CD14-positive monocyte (primary cell): ENCODE measurements at regions not wholly inside any gene's neighbourhood (a gene's known extent, or its start where the extent isn't known, plus 50 kb on each side); places are given as distances from the start of the nearest gene placed in this dataset.

Experiments
- DNase-seq, 3 donors: peaks; one replicate each; pipeline ENCODE4 v3.0.0-alpha.2; 2011 to 2022
- H2AFZ ChIP-seq: 2 replicates; pipeline ENCODE4 v1.6.0; 2012; ENCODE audit warnings: mild to moderate bottlenecking, low read depth, low read length, inconsistent platforms; ENCODE audit not compliant: insufficient read depth, poor library complexity, severe bottlenecking
- H3K27ac ChIP-seq, 2 donors: 1 replicate in 1 of 2; 2 replicates in 1 of 2; pipeline ENCODE4 v1.5.1; 2012 to 2013; ENCODE audit warnings: low read length in 2 of 2, control low read depth in 1 of 2, inconsistent platforms in 1 of 2, low read depth in 1 of 2, mild to moderate bottlenecking in 1 of 2
- H3K27me3 ChIP-seq, 2 donors: one replicate each; pipeline versions ENCODE4 v1.6.0 to v1.6.1; 2011 to 2013; ENCODE audit warnings: low read length in 2 of 2; ENCODE audit not compliant: control insufficient read depth in 2 of 2, insufficient read depth in 2 of 2
- H3K36me3 ChIP-seq, 2 donors: replicated peaks in 1 of 2; 1 replicate in 1 of 2; 2 replicates in 1 of 2; pipeline versions ENCODE4 v1.5.1 to v1.6.1; 2012 to 2013; ENCODE audit warnings: low read length in 2 of 2, control low read depth in 1 of 2, inconsistent platforms in 1 of 2, mild to moderate bottlenecking in 1 of 2; ENCODE audit not compliant: insufficient read depth in 2 of 2, control insufficient read depth in 1 of 2
- H3K4me1 ChIP-seq, 2 donors: 1 replicate in 1 of 2; 2 replicates in 1 of 2; pipeline versions ENCODE4 v1.5.1 to v1.6.1; 2012 to 2013; ENCODE audit warnings: low read length in 2 of 2, control low read depth in 1 of 2, inconsistent platforms in 1 of 2, mild to moderate bottlenecking in 1 of 2, moderate library complexity in 1 of 2; ENCODE audit not compliant: insufficient read depth in 2 of 2, control insufficient read depth in 1 of 2
- H3K4me2 ChIP-seq: replicated peaks from 2 replicates; pipeline ENCODE3; 2012; ENCODE audit warnings: low read length, moderate library complexity, mild to moderate bottlenecking; ENCODE audit not compliant: poor library complexity, severe bottlenecking; ENCODE audit errors: extremely low read depth
- H3K4me3 ChIP-seq, 3 experiments: fragments of 200-600 bp in 1 of 3; sonication (generic) in 1 of 3; replicated peaks in 1 of 3; 1 replicate in 2 of 3; 2 replicates in 1 of 3; pipeline ENCODE4 v1.5.1; 2011 to 2013; ENCODE audit warnings: low read length in 3 of 3, mild to moderate bottlenecking in 3 of 3, control low read depth in 2 of 3, low read depth in 2 of 3, inconsistent platforms in 1 of 3, moderate library complexity in 1 of 3
- H3K79me2 ChIP-seq: 2 replicates; pipeline ENCODE4 v1.6.0; 2012; ENCODE audit warnings: mild to moderate bottlenecking, control low read depth, inconsistent platforms, low read length, moderate library complexity; ENCODE audit not compliant: insufficient read depth
- H3K9ac ChIP-seq: 2 replicates; pipeline ENCODE4 v1.6.0; 2017; ENCODE audit warnings: low read length, mild to moderate bottlenecking; ENCODE audit not compliant: insufficient read depth, poor library complexity, severe bottlenecking
- H3K9me3 ChIP-seq, 2 donors: replicated peaks in 1 of 2; 1 replicate in 1 of 2; 2 replicates in 1 of 2; pipeline versions ENCODE4 v1.5.1 to v1.6.1; 2012 to 2013; ENCODE audit warnings: low read length in 2 of 2, control low read depth in 1 of 2; ENCODE audit not compliant: control insufficient read depth in 1 of 2, insufficient read depth in 1 of 2
- H4K20me1 ChIP-seq: 2 replicates; pipeline ENCODE4 v1.6.0; 2012; ENCODE audit warnings: mild to moderate bottlenecking, low read length, control low read depth, moderate library complexity; ENCODE audit not compliant: insufficient read depth
- H3K27ac Mint-ChIP-seq, 7 donors: one replicate each; pipeline ENCODE4 v1.8.0; 2020; ENCODE audit warnings: mild to moderate bottlenecking in 7 of 7, mixed read lengths in 7 of 7, moderate library complexity in 6 of 7, inconsistent platforms in 2 of 7
- H3K27me3 Mint-ChIP-seq, 3 donors: one replicate each; pipeline ENCODE4 v1.8.0; 2021 to 2022; ENCODE audit warnings: low read depth in 3 of 3, mild to moderate bottlenecking in 3 of 3, mixed read lengths in 3 of 3, moderate library complexity in 3 of 3, inconsistent platforms in 1 of 3
- H3K36me3 Mint-ChIP-seq, 2 donors: one replicate each; pipeline ENCODE4 v1.8.0; 2020; ENCODE audit warnings: mixed read lengths in 2 of 2, inconsistent platforms in 1 of 2, mild to moderate bottlenecking in 1 of 2
- H3K4me1 Mint-ChIP-seq: one replicate; pipeline ENCODE4 v1.8.0; 2020; ENCODE audit warnings: mild to moderate bottlenecking, mixed read lengths
- H3K4me3 Mint-ChIP-seq, 2 donors: one replicate each; pipeline ENCODE4 v1.8.0; 2020; ENCODE audit warnings: mild to moderate bottlenecking in 2 of 2, mixed read lengths in 2 of 2, moderate library complexity in 1 of 2
- H3K9me3 Mint-ChIP-seq, 7 donors: one replicate each; pipeline ENCODE4 v1.8.0; 2020 to 2022; ENCODE audit warnings: mixed read lengths in 7 of 7, mild to moderate bottlenecking in 6 of 7, moderate library complexity in 6 of 7, inconsistent platforms in 2 of 7
- WGBS: methylation state at CpG from one replicate; pipeline ENCODE4 v1.1.5; 2013; ENCODE audit warnings: missing lambda C conversion rate; ENCODE audit not compliant: insufficient coverage; 5-methylcytosine and 5-hydroxymethylcytosine counted together
- intact Hi-C, 2 donors: fragments of 100-400 bp; cut with micrococcal nuclease; formaldehyde crosslinking; loops; one replicate each; pipeline versions ENCODE4 v1.15.0 to v1.15.1; 2023
- TF ChIP-seq, protein P1 (sequence below): fragments of 200-600 bp; IDR thresholded peaks from one replicate; pipeline ENCODE4 v1.8.0; 2022; ENCODE audit warnings: antibody characterized with exemption, mild to moderate bottlenecking

DNA sequence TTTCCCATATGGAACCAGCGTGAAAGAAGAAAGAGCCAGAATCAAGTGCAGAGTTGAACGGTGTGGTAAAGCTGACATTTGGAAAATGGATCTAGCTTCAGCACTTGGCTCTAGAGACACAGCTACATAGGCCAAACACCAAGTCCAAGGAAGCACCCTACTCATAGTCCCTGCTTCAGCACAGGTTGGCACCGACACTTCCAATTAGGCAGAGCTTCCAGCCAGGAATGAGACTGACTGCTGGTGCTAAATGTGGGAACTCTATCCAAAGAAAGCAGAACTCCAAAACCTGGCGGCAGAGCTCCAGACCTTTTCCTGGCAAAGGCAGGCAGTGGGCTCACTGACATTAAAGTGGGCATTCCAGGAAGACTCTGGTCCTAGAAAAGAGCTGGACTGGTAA lies 125.4 kb upstream of the CTNNA2 start:
- H3K27ac Mint-ChIP-seq, result no peak overlapping the region
- H3K27me3 Mint-ChIP-seq, result no peaks in the 10 kb centered on the region
- H3K9me3 Mint-ChIP-seq, result peaks cover 0 to 3% (median 0%) of the 10 kb centered on the region in 7 donors
- H3K4me1 ChIP-seq, result no peaks in the 10 kb centered on the region
- intact Hi-C loops, result no loop called here
- no peak overlapping the region for H3K9ac ChIP-seq
- no peak overlapping the region for H3K4me2 ChIP-seq
- peaks cover 2 to 4% of the 10 kb centered on the region in 2 donors for H3K9me3 ChIP-seq
- no peak overlapping the region for H3K4me3 ChIP-seq
- WGBS, result 87% methylated on average over 4 of the region's 4 CpGs
- DNase-seq, result no peak
- no peak overlapping the region for H3K27ac ChIP-seq
- no peaks in the 10 kb centered on the region for H4K20me1 ChIP-seq
- no peaks in the 10 kb centered on the region for H3K27me3 ChIP-seq
- TF ChIP-seq, protein P1, sequence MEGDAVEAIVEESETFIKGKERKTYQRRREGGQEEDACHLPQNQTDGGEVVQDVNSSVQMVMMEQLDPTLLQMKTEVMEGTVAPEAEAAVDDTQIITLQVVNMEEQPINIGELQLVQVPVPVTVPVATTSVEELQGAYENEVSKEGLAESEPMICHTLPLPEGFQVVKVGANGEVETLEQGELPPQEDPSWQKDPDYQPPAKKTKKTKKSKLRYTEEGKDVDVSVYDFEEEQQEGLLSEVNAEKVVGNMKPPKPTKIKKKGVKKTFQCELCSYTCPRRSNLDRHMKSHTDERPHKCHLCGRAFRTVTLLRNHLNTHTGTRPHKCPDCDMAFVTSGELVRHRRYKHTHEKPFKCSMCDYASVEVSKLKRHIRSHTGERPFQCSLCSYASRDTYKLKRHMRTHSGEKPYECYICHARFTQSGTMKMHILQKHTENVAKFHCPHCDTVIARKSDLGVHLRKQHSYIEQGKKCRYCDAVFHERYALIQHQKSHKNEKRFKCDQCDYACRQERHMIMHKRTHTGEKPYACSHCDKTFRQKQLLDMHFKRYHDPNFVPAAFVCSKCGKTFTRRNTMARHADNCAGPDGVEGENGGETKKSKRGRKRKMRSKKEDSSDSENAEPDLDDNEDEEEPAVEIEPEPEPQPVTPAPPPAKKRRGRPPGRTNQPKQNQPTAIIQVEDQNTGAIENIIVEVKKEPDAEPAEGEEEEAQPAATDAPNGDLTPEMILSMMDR, result no peak
- no peaks in the 10 kb centered on the region for H3K36me3 Mint-ChIP-seq
- no peaks in the 10 kb centered on the region for H3K36me3 ChIP-seq
- H3K79me2 ChIP-seq, result no peaks in the 10 kb centered on the region
- no peak overlapping the region for H2AFZ ChIP-seq
- no peaks in the 10 kb centered on the region for H3K4me1 Mint-ChIP-seq
- H3K4me3 Mint-ChIP-seq, result no peak overlapping the region

DNA sequence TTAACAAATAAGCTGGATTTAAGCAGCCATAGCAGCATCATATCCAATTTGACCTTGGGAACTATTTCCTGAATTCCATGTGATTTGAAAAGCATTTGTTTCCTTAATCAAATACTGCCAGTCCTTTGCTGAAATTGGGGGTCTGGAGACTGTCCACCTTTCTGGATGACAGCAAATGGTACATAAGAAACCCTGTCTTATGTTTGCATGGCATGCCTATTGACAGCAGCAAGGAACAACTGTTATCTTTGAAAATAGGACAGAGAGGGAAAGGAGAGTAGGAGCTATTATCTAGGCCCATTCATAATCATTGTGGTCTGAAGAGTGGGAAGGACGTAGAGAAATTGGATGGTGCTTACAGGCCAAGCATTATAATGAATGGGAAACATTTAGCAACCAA lies 129.2 kb upstream of the CTNNA2 start:
- Histone ChIP-seq H3K27me3 (no peaks in the 10 kb centered on the region), H3K27ac (no peak overlapping the region), H3K4me3 (no peak overlapping the region), H3K9ac (no peak overlapping the region), H3K36me3 (no peaks in the 10 kb centered on the region), H2AFZ (no peak overlapping the region), H3K9me3 (peaks cover 0 to 3% of the 10 kb centered on the region in 2 donors), H4K20me1 (no peaks in the 10 kb centered on the region), H3K79me2 (no peaks in the 10 kb centered on the region), H3K4me1 (no peaks in the 10 kb centered on the region), H3K4me2 (no peak overlapping the region)
- Mint-ChIP-seq H3K4me1 (no peaks in the 10 kb centered on the region), H3K27me3 (no peaks in the 10 kb centered on the region), H3K9me3 (peaks cover 0 to 6% (median 0%) of the 10 kb centered on the region in 7 donors), H3K36me3 (no peaks in the 10 kb centered on the region), H3K27ac (no peak overlapping the region), H3K4me3 (no peak overlapping the region)
- no peak for DNase-seq
- no CpG with 5 or more reads among the region's 1 CpG for WGBS
- TF ChIP-seq, protein P1, result no peak
- intact Hi-C loops, result no loop called here
